ENCODE measurements at regions not wholly inside any gene's neighbourhood (a gene's known extent, or its start where the extent isn't known, plus 50 kb on each side); places are given as distances from the start of the nearest gene placed in this dataset.

- Mint-ChIP-seq H3K4me1 (no peaks in the 10 kb centered on the region), H3K36me3 (ENCODE audit: low read depth) (no peaks in the 10 kb centered on the region), H3K4me3 (no peak overlapping the region), H3K9me3 (no peaks in the 10 kb centered on the region), H3K27ac (no peak overlapping the region), H3K27me3 (ENCODE audit: low read depth) (no peaks in the 10 kb centered on the region)
- TF ChIP-seq CTCF (IDR thresholded peaks at IDR 0.05; ENCODE audit: unreplicated experiment in 3 of 3), result no peak
Measured at GRCh38 chr6:8686077-8686476, 250.7 kb upstream of the SLC35B3 start.

- H3K9me3 Mint-ChIP-seq, result no peaks in the 10 kb centered on the region
- H3K27ac Mint-ChIP-seq, result no peak overlapping the region
- H3K27me3 Mint-ChIP-seq (ENCODE audit: low read depth), result peaks cover 3% of the 10 kb centered on the region
- no peak for TF ChIP-seq CTCF (IDR thresholded peaks at IDR 0.05; ENCODE audit: unreplicated experiment in 3 of 3)
- no peak overlapping the region for H3K4me3 Mint-ChIP-seq
- no peaks in the 10 kb centered on the region for H3K36me3 Mint-ChIP-seq (ENCODE audit: low read depth)
- no peaks in the 10 kb centered on the region for H3K4me1 Mint-ChIP-seq
Measured at GRCh38 chr6:8683204-8683603, 247.9 kb upstream of the SLC35B3 start.

GRCh38 chr6:8679823-8680222, 244.5 kb upstream of the SLC35B3 start:
- H3K4me1 Mint-ChIP-seq, result no peaks in the 10 kb centered on the region

GRCh38 chr6:8678466-8678865, 243.1 kb upstream of the SLC35B3 start:
- Mint-ChIP-seq H3K4me1 (no peaks in the 10 kb centered on the region), H3K27me3 (ENCODE audit: low read depth) (peaks cover 3% of the 10 kb centered on the region), H3K4me3 (no peak overlapping the region), H3K36me3 (ENCODE audit: low read depth) (no peaks in the 10 kb centered on the region), H3K9me3 (no peaks in the 10 kb centered on the region), H3K27ac (no peak overlapping the region)
- no peak for TF ChIP-seq CTCF (IDR thresholded peaks at IDR 0.05; ENCODE audit: unreplicated experiment in 3 of 3)

More at GRCh38 chr6:8679823-8680222, 244.5 kb upstream of the SLC35B3 start:
- Mint-ChIP-seq H3K9me3 (no peaks in the 10 kb centered on the region), H3K27me3 (ENCODE audit: low read depth) (peaks cover 3% of the 10 kb centered on the region), H3K27ac (no peak overlapping the region), H3K4me3 (no peak overlapping the region), H3K36me3 (ENCODE audit: low read depth) (no peaks in the 10 kb centered on the region)
- TF ChIP-seq CTCF (IDR thresholded peaks at IDR 0.05; ENCODE audit: unreplicated experiment in 3 of 3), result no peak

GRCh38 chr6:8674126-8674525, 238.8 kb upstream of the SLC35B3 start:
- no peaks in the 10 kb centered on the region for H3K27me3 Mint-ChIP-seq (ENCODE audit: low read depth)
- TF ChIP-seq CTCF (IDR thresholded peaks at IDR 0.05; ENCODE audit: unreplicated experiment in 3 of 3), result no peak
- no peaks in the 10 kb centered on the region for H3K4me1 Mint-ChIP-seq
- no peak overlapping the region for H3K4me3 Mint-ChIP-seq
- no peak overlapping the region for H3K27ac Mint-ChIP-seq
- H3K36me3 Mint-ChIP-seq (ENCODE audit: low read depth), result no peaks in the 10 kb centered on the region
- H3K9me3 Mint-ChIP-seq, result no peaks in the 10 kb centered on the region

GRCh38 chr6:8672882-8673281, 237.5 kb upstream of the SLC35B3 start:
- Mint-ChIP-seq H3K27me3 (ENCODE audit: low read depth) (no peaks in the 10 kb centered on the region), H3K4me3 (no peak overlapping the region), H3K4me1 (no peaks in the 10 kb centered on the region), H3K27ac (no peak overlapping the region), H3K9me3 (no peaks in the 10 kb centered on the region), H3K36me3 (ENCODE audit: low read depth) (no peaks in the 10 kb centered on the region)
- TF ChIP-seq CTCF (IDR thresholded peaks at IDR 0.05; ENCODE audit: unreplicated experiment in 3 of 3), result no peak

Measured in nephron (organoid).